Coronary artery (tissue), 2 donors: ENCODE measurements at regions not wholly inside any gene's neighbourhood (a gene's known extent, or its start where the extent isn't known, plus 50 kb on each side); places are given as distances from the start of the nearest gene placed in this dataset.

Experiments used
- DNase-seq: peaks from one replicate; pipeline ENCODE4 v3.0.0-alpha.2; 2017; ENCODE audit warnings: low spot score
- H3K27ac ChIP-seq, 2 donors: fragments of 200-600 bp; sonication (generic); one replicate each; pipeline ENCODE4 v1.5.1; 2016 to 2019
- H3K4me3 ChIP-seq: fragments of 200-600 bp; sonication (generic); 2 replicates; pipeline ENCODE4 v1.5.1; 2016; ENCODE audit warnings: mild to moderate bottlenecking, moderate library complexity
- CTCF ChIP-seq: fragments of 200-600 bp; sonication (generic); IDR thresholded peaks from one replicate; pipeline ENCODE4 v1.5.1; 2019; ENCODE audit warnings: antibody characterized with exemption

GRCh38 chr5:82749461-82749820 is 327.8 kb downstream of the TMEM167A start:
- DNase-seq: no peak
- no peak overlapping the region for H3K4me3 ChIP-seq
- H3K27ac ChIP-seq: no peak overlapping the region
- no peak for TF ChIP-seq CTCF

- no peak for DNase-seq
- Histone ChIP-seq H3K27ac (no peak overlapping the region), H3K4me3 (no peak overlapping the region)
- TF ChIP-seq CTCF: no peak
Observed at GRCh38 chr5:82748688-82749460, 328.3 kb downstream of the TMEM167A start.

- no peak for DNase-seq
- no peak overlapping the region for H3K4me3 ChIP-seq
Observed at GRCh38 chr5:82747986-82748385, 329.2 kb downstream of the TMEM167A start.

GRCh38 chr5:82745016-82745415 is 332.2 kb downstream of the TMEM167A start:
- no peak for DNase-seq
- Histone ChIP-seq H3K4me3 (no peak overlapping the region), H3K27ac (no peak overlapping the region)
- TF ChIP-seq CTCF: no peak

More at GRCh38 chr5:82747986-82748385, 329.2 kb downstream of the TMEM167A start:
- no peak overlapping the region for H3K27ac ChIP-seq
- TF ChIP-seq CTCF: no peak

- no peak for TF ChIP-seq CTCF
- DNase-seq: no peak
- Histone ChIP-seq H3K27ac (no peak overlapping the region), H3K4me3 (no peak overlapping the region)
Observed at GRCh38 chr5:82738681-82739269, 338.4 kb downstream of the TMEM167A start.

GRCh38 chr5:82735160-82735789 is 341.9 kb downstream of the TMEM167A start:
- TF ChIP-seq CTCF: no peak
- H3K4me3 ChIP-seq: no peak overlapping the region
- no peak overlapping the region for H3K27ac ChIP-seq
- DNase-seq: no peak
